ENCODE measurements at regions not wholly inside any gene's neighbourhood (a gene's known extent, or its start where the extent isn't known, plus 50 kb on each side); places are given as distances from the start of the nearest gene placed in this dataset.
"Not testable (repeated sequence)": the region's sequence is repeated elsewhere in the genome, so short reads cannot be mapped to it uniquely, and the experiment has no call there.

GRCh38 chr6:23511817-23512216, 614.2 kb upstream of the NRSN1 start:
- ATAC-seq (no peak), DNase-seq (no peak)

GRCh38 chr6:23518294-23518693, 607.7 kb upstream of the NRSN1 start:
- DNase-seq: no peak

GRCh38 chr6:23522792-23523547, 603.0 kb upstream of the NRSN1 start:
- ATAC-seq (no peak), DNase-seq (no peak)

More at GRCh38 chr6:23518294-23518693, 607.7 kb upstream of the NRSN1 start:
- no peak for ATAC-seq

DNA sequence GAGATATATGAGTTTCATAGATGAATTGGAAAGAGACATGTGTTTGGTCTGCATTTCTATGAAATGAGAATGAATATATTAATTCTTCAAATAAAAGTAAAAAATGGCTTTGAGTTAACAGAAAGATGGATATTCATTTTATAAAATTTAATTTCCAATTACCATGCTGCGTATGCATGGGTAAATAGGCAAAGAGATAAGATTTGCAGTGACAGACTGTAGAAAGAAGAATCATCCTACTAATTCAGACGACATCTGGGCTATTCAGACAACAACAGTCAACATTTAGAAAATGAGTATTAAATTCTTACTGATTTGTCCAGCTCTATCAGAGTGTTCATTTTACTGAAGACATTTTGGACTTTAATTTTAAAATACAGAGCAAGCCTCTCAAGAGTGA, 602.2 kb upstream of the NRSN1 start:
- DNase-seq: no peak
- no peak for ATAC-seq

DNA sequence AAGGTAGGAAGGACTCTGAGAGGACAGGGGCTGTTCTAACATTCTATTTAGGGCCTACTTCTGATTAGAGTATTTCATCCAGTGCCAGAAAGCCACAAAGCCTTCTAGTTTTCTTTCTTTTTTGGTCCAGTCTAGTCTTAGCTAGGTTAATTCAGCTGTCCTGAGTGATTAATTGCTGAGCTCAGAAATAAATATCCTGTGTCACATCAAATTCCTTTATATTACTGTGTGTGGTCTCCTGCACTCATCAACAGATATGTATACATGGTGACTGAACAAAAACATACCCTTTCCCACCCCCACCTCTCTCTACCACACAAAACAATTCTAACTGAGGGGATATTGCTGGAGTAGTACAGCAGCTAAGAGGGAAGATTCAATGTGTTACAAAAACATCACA, 601.5 kb upstream of the NRSN1 start:
- DNase-seq (no peak), ATAC-seq (no peak)

DNA sequence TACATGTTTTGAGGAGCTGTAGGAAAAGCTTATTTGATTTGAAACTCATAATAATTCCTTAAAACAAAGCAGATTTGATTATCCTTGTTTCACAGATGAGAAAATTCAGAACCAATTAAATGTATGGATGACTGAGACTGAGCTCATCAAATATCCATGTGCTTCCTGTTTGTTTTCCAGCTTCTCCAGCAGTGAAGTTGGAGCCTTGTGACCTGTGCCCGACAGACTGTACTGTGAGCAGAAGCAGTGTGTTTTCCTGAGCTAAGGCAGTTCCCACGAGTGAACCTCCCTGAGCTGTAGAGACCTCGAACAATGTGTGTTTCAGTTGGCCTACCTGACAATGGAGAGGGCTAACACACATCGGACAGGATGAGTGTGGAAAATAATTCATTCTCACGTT, 599.5 kb upstream of the NRSN1 start:
- no peak for DNase-seq
- no peak for ATAC-seq

- DNase-seq (no peak), ATAC-seq (no peak)
Measured at GRCh38 chr6:23529902-23530301, 596.1 kb upstream of the NRSN1 start.

DNA sequence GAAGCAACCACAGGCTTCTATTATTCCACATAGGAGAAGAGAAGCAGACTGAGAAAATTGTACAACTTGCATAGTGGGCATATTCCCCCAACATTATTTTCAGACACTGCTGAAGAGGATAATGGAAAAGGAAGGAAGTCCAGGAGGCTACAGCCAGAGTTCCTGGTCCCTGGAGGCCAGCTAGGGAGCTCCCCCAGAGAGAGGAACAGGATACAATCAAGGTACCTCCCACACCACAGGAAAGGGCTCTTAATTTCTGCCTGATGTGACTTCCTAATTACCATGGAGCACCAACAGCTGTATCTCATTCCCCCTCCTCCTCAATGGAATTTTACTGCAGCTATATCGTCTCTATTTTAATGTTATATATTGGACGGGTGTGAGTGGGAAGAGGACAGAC, 594.3 kb upstream of the NRSN1 start:
- ATAC-seq (no peak), DNase-seq (no peak)

DNA sequence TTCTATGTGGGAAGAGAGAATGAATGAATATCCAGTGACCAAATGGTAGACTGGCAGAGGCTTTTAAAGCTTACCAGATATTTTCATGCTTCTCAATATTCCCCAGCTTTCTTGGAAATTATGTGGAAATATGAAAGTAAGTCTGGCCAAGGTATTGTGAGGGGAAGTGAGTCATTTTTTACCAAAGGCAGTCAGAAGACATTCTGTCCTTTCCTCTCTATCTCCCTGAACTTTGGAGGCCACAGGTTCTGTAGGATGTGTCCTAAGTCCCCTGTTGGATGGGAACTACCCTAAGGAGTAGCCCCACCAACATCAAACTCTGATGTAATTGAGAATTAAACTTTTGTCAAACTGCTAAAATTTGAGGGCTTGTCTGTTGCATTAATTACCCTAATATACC, 593.8 kb upstream of the NRSN1 start:
- ATAC-seq (no peak), DNase-seq (no peak)

- DNase-seq: no peak
- ATAC-seq: no peak
Measured at GRCh38 chr6:23533311-23533710, 592.7 kb upstream of the NRSN1 start.

DNA sequence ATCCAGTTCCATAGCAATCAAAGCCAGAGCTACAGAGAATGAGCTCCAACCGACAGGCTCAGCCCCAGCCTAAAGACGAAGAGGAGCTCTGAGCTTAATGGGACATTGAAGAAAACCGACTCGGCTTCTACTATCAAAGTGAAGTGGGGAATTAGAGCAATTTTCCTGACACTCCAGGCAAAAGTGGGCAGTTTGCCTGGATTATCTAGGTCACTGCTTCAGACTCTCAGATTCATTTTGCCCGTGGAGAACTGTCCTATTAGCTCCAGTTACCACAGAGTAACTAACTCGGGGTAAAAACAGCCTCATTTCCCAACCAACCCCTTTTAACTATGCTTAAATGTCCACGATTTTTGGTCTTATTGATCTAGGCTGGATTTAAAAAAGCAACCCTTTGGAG, 592.1 kb upstream of the NRSN1 start:
- ATAC-seq: no peak
- no peak for DNase-seq

GRCh38 chr6:23534351-23534750, 591.7 kb upstream of the NRSN1 start:
- DNase-seq (no peak), ATAC-seq (no peak)

DNA sequence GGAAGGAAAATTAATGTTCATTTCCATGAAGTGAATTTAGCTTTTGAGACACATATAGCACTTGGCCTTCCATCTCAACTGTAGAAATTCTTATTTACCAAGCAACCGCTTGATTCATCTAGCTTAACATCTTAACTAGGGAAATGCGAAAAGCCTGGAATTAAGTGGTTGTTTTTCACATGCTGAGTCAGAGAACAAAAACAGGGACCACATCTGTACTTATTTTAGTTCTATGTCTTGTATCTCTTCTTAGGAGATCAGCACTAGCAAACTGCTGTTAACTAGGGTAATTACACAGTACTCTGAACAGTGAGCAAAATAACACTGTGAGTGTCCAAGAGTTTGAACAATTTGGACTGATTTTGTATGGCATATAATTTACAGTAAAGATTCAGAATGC, 590.9 kb upstream of the NRSN1 start:
- DNase-seq (no peak), ATAC-seq (no peak)

- ATAC-seq (no peak), DNase-seq (no peak)
Measured at GRCh38 chr6:23537828-23538227, 588.2 kb upstream of the NRSN1 start.

DNA sequence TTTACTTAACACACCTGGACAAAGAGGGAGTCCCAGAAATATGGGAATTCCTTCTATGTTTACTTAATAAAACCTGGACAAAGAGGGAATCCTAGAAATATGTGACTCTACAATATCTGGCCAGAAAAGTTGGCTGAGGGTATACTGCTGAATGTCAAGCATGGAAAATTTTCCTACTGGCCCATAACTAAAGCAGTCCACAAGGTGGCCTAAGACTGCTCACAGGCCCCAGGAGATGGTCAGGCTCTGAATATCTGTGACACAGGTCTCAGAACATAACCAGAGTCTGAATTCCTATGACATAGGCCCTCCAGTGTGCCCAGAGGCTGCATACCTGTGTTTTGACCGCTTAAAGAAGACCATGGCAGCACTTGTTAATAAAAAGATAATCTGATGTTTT, 578.2 kb upstream of the NRSN1 start:
- DNase-seq: no peak
- ATAC-seq: no peak

- not testable (repeated sequence) for DNase-seq, ATAC-seq
Measured at GRCh38 chr6:23554953-23555352, 571.1 kb upstream of the NRSN1 start.

- ATAC-seq: no peak
Measured at GRCh38 chr6:23559587-23560343, 566.2 kb upstream of the NRSN1 start.

DNA sequence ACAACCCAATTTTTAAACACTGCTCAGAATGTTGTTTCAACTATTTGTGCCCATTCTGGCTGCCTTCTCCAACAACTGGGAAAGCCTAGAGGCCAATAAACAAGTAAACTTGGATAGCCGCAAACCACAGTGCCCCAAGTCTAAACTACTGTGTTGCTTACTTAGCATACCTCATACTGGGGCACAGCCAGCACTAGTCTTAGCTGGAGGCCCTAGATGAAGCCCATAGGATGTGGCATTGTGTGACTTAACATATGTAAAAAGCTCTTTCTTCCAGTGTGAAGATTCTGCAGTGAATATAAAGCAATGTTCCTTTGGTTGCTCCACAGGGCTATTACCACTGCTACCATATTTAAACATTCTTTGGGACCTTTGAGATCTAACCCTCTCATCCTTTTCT, 564.3 kb upstream of the NRSN1 start:
- ATAC-seq: no peak
- no peak for DNase-seq

More at GRCh38 chr6:23559587-23560343, 566.2 kb upstream of the NRSN1 start:
- DNase-seq: no peak

- ATAC-seq (no peak), DNase-seq (no peak)
Measured at GRCh38 chr6:23562554-23562953, 563.5 kb upstream of the NRSN1 start.

DNA sequence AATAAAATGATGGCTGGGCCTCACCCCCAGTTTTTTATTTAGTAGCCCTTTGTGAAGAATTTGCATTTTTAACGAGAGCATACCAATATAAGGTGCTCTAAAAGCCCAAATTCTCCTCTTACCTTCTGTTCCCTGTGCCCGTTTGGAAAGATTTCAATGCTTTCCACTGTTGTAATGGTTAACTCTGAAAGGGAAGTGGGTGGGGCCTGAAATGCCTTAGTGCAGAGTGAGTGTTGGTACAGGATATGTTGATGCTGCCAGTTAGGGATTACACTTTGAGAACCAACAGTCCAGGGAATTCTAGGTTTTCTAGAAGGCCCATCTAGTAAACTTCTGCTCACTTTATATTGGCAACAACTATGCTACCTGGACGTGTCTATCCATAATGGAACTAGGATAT, 562.7 kb upstream of the NRSN1 start:
- ATAC-seq (no peak), DNase-seq (no peak)

- DNase-seq (no peak), ATAC-seq (no peak)
Measured at GRCh38 chr6:23566418-23566817, 559.6 kb upstream of the NRSN1 start.

DNA sequence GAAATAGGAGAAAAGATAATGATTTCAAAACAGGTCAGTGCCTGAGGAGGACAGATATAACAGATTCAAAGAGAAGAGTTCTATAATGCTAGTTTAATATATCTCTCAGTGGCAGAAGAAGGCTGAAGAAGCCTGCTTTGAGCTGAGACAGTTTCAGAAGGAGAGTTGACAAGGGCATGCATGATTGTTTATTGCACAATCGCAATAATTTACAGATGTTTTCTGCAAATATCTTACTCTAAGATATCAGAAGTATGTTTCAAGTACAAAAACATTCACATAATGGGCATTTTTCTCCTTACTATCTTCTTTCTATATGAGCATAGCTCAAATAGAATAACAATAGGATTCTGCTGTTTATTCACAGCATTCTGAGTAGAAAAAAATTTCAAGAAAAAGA, 557.7 kb upstream of the NRSN1 start:
- ATAC-seq (no peak), DNase-seq (no peak)

DNA sequence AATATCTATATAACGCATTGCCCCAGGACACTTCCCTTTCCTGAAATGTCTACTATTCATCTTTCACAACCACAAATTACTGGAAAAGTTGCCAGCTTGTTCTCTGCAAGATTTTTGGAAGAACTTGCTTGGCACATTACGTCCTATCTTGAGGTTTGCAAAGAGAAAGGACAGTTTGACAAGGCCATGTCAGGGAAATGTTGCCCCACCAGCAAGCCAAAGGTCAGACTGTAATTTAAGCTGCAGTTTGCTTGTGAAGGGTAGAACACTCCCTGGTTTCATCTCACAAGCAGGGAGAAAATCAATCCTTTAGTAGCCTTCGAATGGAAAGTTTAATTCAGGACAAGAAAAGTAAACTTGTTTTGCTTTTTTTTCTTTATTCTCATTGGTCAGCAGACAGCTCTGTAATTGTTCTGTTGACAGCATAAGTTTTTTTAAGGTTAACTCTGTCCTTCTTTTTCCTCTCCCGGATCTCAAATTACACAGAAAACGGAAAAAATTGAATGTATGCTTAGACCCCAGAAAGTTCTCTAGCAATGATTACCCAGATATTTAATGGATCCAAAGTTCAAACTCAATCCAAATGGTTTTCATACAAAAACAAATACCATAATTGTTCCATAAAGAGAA, 541.8 kb upstream of the NRSN1 start:
- ATAC-seq (no peak), DNase-seq (no peak)

Data from stimulated activated naive CD8-positive, alpha-beta T cell treated with anti-CD3 and anti-CD28 coated beads, Interleukin-15, Interleukin-2, amounts not matched to agents 100 U/mL and 50 U/mL, for 24 hours (primary cell).